ENCODE measurements at regions not wholly inside any gene's neighbourhood (a gene's known extent, or its start where the extent isn't known, plus 50 kb on each side); places are given as distances from the start of the nearest gene placed in this dataset.

GRCh38 chr4:117370944-117371668 lies 285.7 kb upstream of the TRAM1L1 start:
- no peak for TF ChIP-seq ZBTB7A (IDR thresholded peaks at IDR 0.05; ENCODE audit: low read depth)
- no peak for TF ChIP-seq RAD21 (IDR thresholded peaks at IDR 0.05; ENCODE audit: low read depth)
- TF ChIP-seq YY1 (IDR thresholded peaks at IDR 0.05; ENCODE audit: low read depth): no peak
- TF ChIP-seq TCF12 (IDR thresholded peaks at IDR 0.05; ENCODE audit: low read depth): no peak
- no peak for TF ChIP-seq FOXM1 (IDR thresholded peaks at IDR 0.05; ENCODE audit: borderline replicate concordance, low read depth)
- TF ChIP-seq TAF1 (IDR thresholded peaks at IDR 0.05; ENCODE audit: low read depth): no peak
- no peak for TF ChIP-seq REST (IDR thresholded peaks at IDR 0.05; ENCODE audit: low read depth)
- TF ChIP-seq USF1 (IDR thresholded peaks at IDR 0.05): no peak
- no peak for TF ChIP-seq CEBPB (IDR thresholded peaks at IDR 0.05)
